Activated CD4-positive, alpha-beta memory T cell treated with anti-CD3 and anti-CD28 coated beads for 36 hours (primary cell): ENCODE measurements at regions not wholly inside any gene's neighbourhood (a gene's known extent, or its start where the extent isn't known, plus 50 kb on each side); places are given as distances from the start of the nearest gene placed in this dataset.
"Not testable (repeated sequence)": the region's sequence is repeated elsewhere in the genome, so short reads cannot be mapped to it uniquely, and the experiment has no call there.

Experiments
- CTCF ChIA-PET: fragments of 350-600 bp; sonication (Branson Sonifier 250); formaldehyde crosslinking; loops from one replicate; lab custom pipeline; 2021; ENCODE audit warnings: antibody characterized with exemption, inconsistent platforms; lab: Charles Lee
- POLR2A ChIA-PET: fragments of 350-600 bp; sonication (Branson Sonifier 250); formaldehyde crosslinking; loops from one replicate; lab custom pipeline; 2021; ENCODE audit warnings: antibody characterized with exemption; lab: Charles Lee
- DNase-seq: peaks from one replicate; pipeline ENCODE4 v3.0.0-alpha.2; 2020
- H3K27ac Mint-ChIP-seq: one replicate; pipeline ENCODE4 v1.8.0; 2021; ENCODE audit warnings: mixed read lengths
- H3K27me3 Mint-ChIP-seq: one replicate; pipeline ENCODE4 v1.8.0; 2021; ENCODE audit warnings: mixed read lengths
- H3K36me3 Mint-ChIP-seq: one replicate; pipeline ENCODE4 v1.8.0; 2021; ENCODE audit warnings: mixed read lengths
- H3K4me1 Mint-ChIP-seq: one replicate; pipeline ENCODE4 v1.8.0; 2021; ENCODE audit warnings: low read depth, mixed read lengths
- H3K4me3 Mint-ChIP-seq: one replicate; pipeline ENCODE4 v1.8.0; 2021; ENCODE audit warnings: mild to moderate bottlenecking, mixed read lengths
- H3K9me3 Mint-ChIP-seq: one replicate; pipeline ENCODE4 v1.8.0; 2021; ENCODE audit warnings: mixed read lengths
- intact Hi-C: fragments of 100-400 bp; cut with micrococcal nuclease; formaldehyde crosslinking; loops from one replicate; pipeline ENCODE4 v1.15.1; 2023

DNA sequence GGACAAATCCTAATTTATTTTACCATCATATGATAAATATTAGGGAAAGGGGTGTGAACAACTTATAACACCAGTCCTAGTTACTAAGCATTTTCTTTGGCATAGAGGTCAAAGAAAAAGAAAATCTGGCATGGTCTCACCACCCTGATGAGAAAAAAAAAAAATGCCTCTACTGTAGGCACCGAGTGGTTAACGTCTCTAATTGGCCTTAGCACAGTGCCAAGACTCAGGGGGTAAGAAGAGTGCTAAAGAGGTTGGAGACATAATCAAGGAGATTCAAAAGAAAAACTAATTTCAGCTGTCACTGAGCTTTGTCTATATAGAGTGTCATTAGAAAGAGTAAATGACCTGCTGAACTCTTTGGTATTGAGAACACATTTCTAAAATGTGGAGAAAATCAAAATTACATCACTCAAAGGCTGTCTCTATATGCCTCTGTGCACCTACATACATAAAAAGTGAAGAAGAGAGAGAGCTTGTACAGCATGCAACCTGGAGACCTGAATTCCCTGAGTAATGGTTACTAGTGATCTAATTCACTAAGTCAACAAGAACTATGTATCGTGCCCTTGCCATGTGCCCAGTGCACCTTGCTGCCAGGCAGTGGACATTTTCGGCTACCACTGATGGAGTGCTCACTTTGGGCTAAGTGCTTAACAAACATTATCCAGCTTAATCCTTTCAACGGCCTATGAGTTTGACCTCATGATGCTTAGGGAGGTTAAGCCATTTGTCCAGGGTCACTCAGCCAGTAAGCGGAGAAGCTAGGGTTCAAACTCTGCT is 113.8 kb upstream of the G2E3 start:
- Mint-ChIP-seq H3K27ac (no peak overlapping the region), H3K4me1 (no peaks in the 10 kb centered on the region), H3K4me3 (no peak overlapping the region), H3K36me3 (no peaks in the 10 kb centered on the region), H3K27me3 (peaks cover 1% of the 10 kb centered on the region), H3K9me3 (no peaks in the 10 kb centered on the region)
- intact Hi-C loops: loop anchor here (10.0 kb wide), 1 partner anchor 70 kb away; no protein-coding TSS in a partner anchor
- CTCF ChIA-PET: interaction anchor here (1.1 kb wide), 1 partner anchor 70 kb away, joined by 5 read pairs; no protein-coding TSS in a partner anchor
- POLR2A ChIA-PET: no interaction called here
- DNase-seq: no peak

DNA sequence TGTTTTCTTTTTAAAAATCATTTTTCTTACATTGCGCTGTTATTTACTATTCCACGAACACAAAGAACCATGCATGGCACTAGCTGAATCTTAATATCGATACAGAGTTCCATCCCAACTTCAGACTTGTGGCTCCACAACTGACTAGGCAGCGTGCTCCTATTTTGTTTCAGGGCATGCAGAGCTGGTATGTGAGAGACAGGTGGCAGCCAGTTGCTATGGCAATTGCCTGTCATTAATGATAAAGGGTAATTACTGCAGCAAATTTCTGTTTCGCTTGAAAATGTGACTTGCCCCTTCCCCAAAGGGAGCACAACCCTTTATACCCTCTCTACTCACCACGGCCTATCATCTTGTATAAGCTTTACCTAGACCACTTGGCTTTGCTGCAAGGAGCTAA is 113.1 kb upstream of the G2E3 start:
- Mint-ChIP-seq H3K27ac (no peak overlapping the region), H3K27me3 (peaks cover 1% of the 10 kb centered on the region), H3K9me3 (no peaks in the 10 kb centered on the region), H3K36me3 (no peaks in the 10 kb centered on the region), H3K4me3 (no peak overlapping the region), H3K4me1 (no peaks in the 10 kb centered on the region)
- CTCF ChIA-PET: interaction anchor here (1.1 kb wide), 1 partner anchor 71 kb away, joined by 5 read pairs; no protein-coding TSS in a partner anchor
- intact Hi-C loops: loop anchor here (10.0 kb wide), 1 partner anchor 71 kb away; no protein-coding TSS in a partner anchor
- DNase-seq: no peak
- POLR2A ChIA-PET: no interaction called here

DNA sequence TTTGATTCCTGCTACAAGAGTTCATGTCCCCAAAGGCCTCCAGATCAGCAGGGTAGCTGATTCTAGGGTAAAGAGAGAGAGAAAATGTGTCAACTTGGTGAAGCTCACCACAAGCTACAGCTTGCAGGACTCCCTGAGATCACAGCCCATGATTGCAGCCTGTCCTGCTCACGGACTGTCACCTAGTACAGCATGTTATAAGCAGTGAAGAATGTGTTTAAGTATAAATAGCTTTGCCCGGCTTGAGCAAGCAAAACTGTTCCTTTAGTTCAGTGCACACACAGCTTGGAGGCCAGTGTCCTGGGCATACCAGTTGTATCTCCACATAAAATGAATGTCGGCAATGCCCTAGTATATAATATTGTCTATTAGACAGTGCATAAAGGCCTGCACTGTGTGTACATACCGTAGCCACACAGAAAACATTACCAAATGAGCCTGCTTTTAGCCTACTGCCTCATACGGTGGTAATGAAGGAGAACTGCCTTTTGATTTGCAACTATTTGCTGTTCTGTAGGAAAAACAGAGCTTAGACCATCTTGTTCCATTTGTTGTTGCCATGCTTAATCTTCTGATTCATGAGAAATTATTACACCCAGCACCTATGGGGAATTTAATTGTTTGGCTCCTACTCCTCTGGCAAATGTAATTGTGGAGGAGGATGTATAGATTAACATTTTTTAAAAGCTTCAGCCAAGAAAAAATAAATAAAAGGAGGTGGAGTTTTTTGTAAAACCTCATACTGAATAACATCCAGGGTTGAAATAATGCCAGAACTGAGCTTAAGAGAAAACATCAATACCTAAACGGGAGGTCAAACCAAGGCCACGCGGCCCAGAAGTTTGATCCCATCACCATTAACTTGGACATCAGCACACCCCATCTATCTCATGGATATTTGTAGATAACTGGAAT is 108.1 kb upstream of the G2E3 start:
- H3K27me3 Mint-ChIP-seq: no peaks in the 10 kb centered on the region
- no peak overlapping the region for H3K4me3 Mint-ChIP-seq
- CTCF ChIA-PET: no interaction called here
- intact Hi-C loops: no loop called here
- H3K4me1 Mint-ChIP-seq: no peaks in the 10 kb centered on the region
- no peaks in the 10 kb centered on the region for H3K9me3 Mint-ChIP-seq
- no peak overlapping the region for H3K27ac Mint-ChIP-seq
- no peaks in the 10 kb centered on the region for H3K36me3 Mint-ChIP-seq
- POLR2A ChIA-PET: no interaction called here
- DNase-seq: no peak

DNA sequence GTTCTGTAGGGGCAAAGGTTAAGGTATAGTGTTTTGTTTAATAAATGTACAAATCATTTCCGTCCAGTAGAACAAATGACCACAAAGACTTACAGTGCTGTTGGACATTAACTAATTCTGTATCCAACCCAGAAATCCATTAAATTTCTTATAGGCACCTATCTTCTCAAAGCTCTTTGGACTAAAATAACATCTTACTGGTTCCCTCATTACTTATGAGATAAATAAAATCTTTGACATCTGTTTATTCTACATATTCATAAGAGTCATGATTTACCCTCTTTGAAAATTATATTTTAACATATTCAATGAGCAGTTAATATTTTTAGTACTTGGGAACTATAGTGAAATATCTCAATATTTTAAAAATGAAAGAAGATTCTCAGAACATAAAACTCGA is 102.7 kb upstream of the G2E3 start:
- Mint-ChIP-seq H3K27me3 (peaks cover 2% of the 10 kb centered on the region), H3K4me1 (no peaks in the 10 kb centered on the region), H3K4me3 (no peak overlapping the region), H3K36me3 (no peaks in the 10 kb centered on the region), H3K9me3 (no peaks in the 10 kb centered on the region), H3K27ac (no peak overlapping the region)
- intact Hi-C loops: no loop called here
- ChIA-PET CTCF (no interaction called here), POLR2A (no interaction called here)
- DNase-seq: no peak

DNA sequence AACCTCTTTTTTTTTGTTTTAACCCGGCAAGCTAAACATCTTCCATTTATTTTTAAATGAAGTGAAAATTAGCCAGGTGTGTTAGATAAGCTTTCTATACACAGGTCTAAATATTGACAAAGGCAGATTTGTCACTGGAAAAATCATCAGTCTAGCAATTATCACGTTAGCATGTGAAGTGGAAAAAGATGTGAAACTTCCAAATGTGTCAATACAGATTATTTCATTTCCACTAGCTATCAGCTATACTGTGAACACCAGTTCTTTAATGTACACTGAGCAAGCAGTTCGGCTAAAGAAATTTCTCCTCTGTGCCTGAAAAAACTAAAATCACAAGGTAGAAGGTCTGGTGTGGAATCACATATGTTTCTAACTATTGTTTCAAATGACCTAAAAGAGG is 96.6 kb upstream of the G2E3 start:
- no peak for DNase-seq
- no peaks in the 10 kb centered on the region for H3K9me3 Mint-ChIP-seq
- H3K4me3 Mint-ChIP-seq: no peak overlapping the region
- CTCF ChIA-PET: no interaction called here
- H3K36me3 Mint-ChIP-seq: no peaks in the 10 kb centered on the region
- H3K27me3 Mint-ChIP-seq: peaks cover 7% of the 10 kb centered on the region
- no peak overlapping the region for H3K27ac Mint-ChIP-seq
- intact Hi-C loops: no loop called here
- no peaks in the 10 kb centered on the region for H3K4me1 Mint-ChIP-seq
- POLR2A ChIA-PET: no interaction called here

DNA sequence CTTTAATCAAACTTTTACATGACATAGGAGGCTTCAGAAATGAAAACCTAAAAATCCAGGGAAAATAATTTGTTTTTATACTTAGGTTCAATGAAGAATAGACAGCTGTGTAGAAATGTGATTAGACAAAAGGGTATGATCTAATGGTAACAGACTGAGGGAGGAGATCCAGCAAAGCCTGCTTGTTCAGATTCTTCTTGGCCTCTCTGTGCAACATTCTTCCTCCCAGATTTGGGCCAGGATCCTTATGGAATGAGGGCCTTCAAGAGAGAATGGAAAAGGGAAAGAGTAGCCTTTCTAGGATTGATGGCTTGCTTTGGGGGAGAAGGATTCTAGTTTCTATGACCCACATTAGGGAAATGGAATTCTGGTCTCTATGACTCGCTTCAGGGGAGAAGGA is 94.5 kb upstream of the G2E3 start:
- H3K9me3 Mint-ChIP-seq: no peaks in the 10 kb centered on the region
- no peaks in the 10 kb centered on the region for H3K4me1 Mint-ChIP-seq
- H3K27me3 Mint-ChIP-seq: peaks cover 5% of the 10 kb centered on the region
- H3K27ac Mint-ChIP-seq: no peak overlapping the region
- intact Hi-C loops: no loop called here
- POLR2A ChIA-PET: no interaction called here
- CTCF ChIA-PET: no interaction called here
- no peaks in the 10 kb centered on the region for H3K36me3 Mint-ChIP-seq
- no peak overlapping the region for H3K4me3 Mint-ChIP-seq
- no peak for DNase-seq

DNA sequence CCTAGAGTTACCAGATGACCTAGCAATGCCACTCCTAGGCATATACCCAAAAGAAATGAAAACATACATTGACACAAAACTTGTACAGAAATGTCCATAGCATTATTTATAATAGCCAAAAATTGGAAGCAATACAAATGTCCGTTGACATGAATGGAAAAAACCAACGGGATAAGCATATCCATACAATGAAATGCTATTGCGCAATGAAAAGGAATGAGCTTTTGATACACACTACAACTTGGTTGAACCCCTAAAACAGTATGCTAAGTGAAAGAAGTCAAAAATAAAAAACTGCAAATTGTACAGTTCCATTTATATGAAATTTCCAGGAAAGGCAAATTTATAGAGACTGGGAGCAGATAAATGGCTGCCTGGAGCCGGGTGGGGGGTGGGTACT is 90.6 kb upstream of the G2E3 start:
- Mint-ChIP-seq H3K9me3 (no peaks in the 10 kb centered on the region), H3K36me3 (no peaks in the 10 kb centered on the region), H3K27me3 (peaks cover 10% of the 10 kb centered on the region), H3K27ac (no peak overlapping the region), H3K4me1 (no peaks in the 10 kb centered on the region), H3K4me3 (no peak overlapping the region)
- ChIA-PET POLR2A (no interaction called here), CTCF (interaction anchor here (0.7 kb wide), 1 partner anchor 14 kb away, joined by 3 read pairs; no protein-coding TSS in a partner anchor)
- intact Hi-C loops: no loop called here
- no peak for DNase-seq

DNA sequence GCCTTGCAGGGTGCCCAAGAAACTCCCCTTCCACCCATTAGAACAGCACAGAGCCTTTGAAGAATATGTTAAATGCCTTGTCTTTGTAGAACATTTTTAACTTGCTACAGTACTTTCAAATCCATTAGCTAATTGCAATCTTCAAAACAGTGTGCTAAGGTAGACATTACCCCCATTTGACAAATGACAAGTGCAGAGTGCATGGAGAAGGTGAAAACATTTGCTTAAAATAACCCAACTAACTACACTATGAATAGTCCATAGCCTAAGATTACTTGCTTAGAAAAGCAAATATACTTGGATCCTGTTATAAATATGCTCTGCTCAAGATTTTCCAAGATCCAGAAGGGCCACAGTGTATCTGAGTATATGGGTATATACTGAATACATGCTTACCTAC is 87.0 kb upstream of the G2E3 start:
- CTCF ChIA-PET: no interaction called here
- POLR2A ChIA-PET: no interaction called here
- DNase-seq: no peak
- Mint-ChIP-seq H3K36me3 (no peaks in the 10 kb centered on the region), H3K27me3 (peaks cover 6% of the 10 kb centered on the region), H3K9me3 (no peaks in the 10 kb centered on the region), H3K4me3 (no peak overlapping the region), H3K4me1 (no peaks in the 10 kb centered on the region), H3K27ac (no peak overlapping the region)
- intact Hi-C loops: no loop called here

DNA sequence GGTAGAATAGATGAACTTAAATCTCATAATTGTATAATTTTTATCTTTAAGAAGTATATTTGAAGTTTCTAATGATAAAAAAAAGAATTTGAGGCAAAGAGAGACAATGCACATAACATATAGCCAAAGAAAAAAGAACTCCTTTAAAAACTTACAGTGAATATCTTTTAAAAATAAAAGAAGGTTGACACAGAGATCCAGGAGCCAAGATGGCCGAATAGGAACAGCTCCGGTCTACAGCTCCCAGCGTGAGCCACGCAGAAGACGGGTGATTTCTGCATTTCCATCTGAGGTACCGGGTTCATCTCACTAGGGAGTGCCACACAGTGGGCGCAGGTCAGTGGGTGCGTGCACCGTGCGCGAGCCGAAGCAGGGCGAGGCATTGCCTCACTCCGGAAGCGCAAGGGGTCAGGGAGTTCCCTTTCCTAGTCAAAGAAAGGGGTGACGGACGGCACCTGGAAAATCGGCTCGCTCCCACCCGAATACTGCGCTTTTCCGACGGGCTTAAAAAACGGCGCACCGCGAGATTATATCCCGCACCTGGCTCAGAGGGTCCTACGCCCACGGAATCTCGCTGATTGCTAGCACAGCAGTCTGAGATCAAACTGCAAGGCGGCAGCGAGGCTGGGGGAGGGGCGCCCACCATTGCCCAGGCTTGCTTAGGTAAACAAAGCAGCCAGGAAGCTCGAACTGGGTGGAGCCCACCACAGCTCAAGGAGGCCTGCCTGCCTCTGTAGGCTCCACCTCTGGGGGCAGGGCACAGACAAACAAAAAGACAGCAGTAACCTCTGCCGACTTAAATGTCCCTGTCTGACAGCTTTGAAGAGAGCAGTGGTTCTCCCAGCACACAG is 84.9 kb upstream of the G2E3 start:
- H3K27ac Mint-ChIP-seq, intact Hi-C loops, POLR2A ChIA-PET, H3K4me3 Mint-ChIP-seq, H3K9me3 Mint-ChIP-seq, H3K27me3 Mint-ChIP-seq, H3K36me3 Mint-ChIP-seq, H3K4me1 Mint-ChIP-seq, CTCF ChIA-PET, DNase-seq: not testable (repeated sequence)

DNA sequence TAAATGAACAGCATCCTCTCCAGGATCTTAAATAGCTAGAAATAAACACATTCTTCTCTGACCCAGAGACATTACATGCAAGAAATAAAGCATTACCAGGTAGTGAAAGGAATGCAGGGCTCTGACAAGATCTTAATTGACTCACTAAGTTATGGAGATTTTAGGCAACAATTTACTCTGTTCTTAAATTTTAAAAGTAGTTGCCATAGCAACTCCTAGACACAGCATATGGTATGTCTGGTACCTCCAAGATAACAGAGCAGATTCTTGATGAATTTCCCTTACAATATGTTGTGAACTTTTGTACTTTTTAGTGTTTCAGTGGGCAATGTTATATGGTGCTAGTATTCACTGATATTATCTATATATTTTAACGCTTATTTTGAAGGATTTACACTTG is 76.7 kb upstream of the G2E3 start:
- Mint-ChIP-seq H3K36me3 (no peaks in the 10 kb centered on the region), H3K27ac (no peak overlapping the region), H3K4me3 (no peak overlapping the region), H3K27me3 (peaks cover 2% of the 10 kb centered on the region), H3K4me1 (no peaks in the 10 kb centered on the region), H3K9me3 (peaks cover 2% of the 10 kb centered on the region)
- ChIA-PET POLR2A (no interaction called here), CTCF (no interaction called here)
- no peak for DNase-seq
- intact Hi-C loops: no loop called here

DNA sequence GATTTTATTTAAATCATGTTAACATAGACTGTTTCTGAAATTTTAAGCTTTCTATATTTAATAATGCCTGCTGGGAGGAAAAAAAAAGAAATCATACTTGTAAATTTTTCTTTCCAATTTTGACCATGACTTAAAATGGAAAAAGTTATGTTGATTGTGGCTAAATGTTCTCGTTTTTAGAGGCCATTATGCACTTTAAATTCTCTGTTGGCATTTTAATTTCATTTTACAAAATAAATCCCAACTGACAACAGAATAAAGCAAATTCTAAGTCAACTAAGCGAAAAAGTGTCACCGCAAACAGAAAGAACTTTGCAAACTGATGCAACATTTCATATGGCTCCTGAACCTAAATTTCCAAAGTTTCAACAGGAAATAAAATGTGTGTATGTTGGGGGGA is 74.8 kb upstream of the G2E3 start:
- ChIA-PET POLR2A (no interaction called here), CTCF (no interaction called here)
- intact Hi-C loops: no loop called here
- Mint-ChIP-seq H3K9me3 (peaks cover 2% of the 10 kb centered on the region), H3K27ac (no peak overlapping the region), H3K27me3 (peaks cover 2% of the 10 kb centered on the region), H3K4me1 (no peaks in the 10 kb centered on the region), H3K4me3 (no peak overlapping the region), H3K36me3 (no peaks in the 10 kb centered on the region)
- DNase-seq: no peak

DNA sequence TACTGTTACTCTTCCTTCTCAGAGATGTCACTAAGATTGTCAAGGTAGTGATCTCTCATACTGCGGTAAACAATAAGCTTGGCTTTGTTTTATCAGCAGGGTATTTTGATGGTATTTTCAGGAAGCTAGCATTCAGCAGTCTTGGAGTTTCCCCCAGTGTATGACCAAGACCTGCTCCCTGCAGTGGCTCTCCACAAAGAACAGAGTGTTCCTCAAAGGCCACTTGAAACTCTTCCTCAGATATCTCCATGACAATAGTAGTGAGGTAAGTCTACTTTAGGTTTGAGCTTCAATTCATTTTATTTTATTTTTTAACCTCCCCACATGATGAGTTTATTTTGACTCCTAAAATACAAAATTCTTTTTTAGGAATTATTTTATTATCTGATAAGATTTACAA is 74.0 kb upstream of the G2E3 start:
- intact Hi-C loops: no loop called here
- no peaks in the 10 kb centered on the region for H3K4me1 Mint-ChIP-seq
- no peak for DNase-seq
- ChIA-PET CTCF (no interaction called here), POLR2A (no interaction called here)
- H3K9me3 Mint-ChIP-seq: peaks cover 2% of the 10 kb centered on the region
- H3K27ac Mint-ChIP-seq: no peak overlapping the region
- no peaks in the 10 kb centered on the region for H3K36me3 Mint-ChIP-seq
- H3K4me3 Mint-ChIP-seq: no peak overlapping the region
- peaks cover 2% of the 10 kb centered on the region for H3K27me3 Mint-ChIP-seq
